NT2/D1 (cell line): ENCODE measurements at regions not wholly inside any gene's neighbourhood (a gene's known extent, or its start where the extent isn't known, plus 50 kb on each side); places are given as distances from the start of the nearest gene placed in this dataset.

Experiments
- SUZ12 ChIP-seq: IDR thresholded peaks from 2 replicates; pipeline ENCODE4 v1.6.1; 2011; ENCODE audit not compliant: insufficient read length, insufficient read depth; ENCODE audit errors: extremely low read depth
- YY1 ChIP-seq: IDR thresholded peaks from 2 replicates; pipeline ENCODE4 v1.6.1; 2011; ENCODE audit not compliant: insufficient read length, insufficient read depth
- ZNF274 ChIP-seq: IDR thresholded peaks from 2 replicates; pipeline ENCODE4 v1.6.1; 2011; ENCODE audit warnings: mild to moderate bottlenecking, low read depth, low read length

GRCh38 chr9:99451112-99451606 lies 229.1 kb downstream of the SEC61B start:
- TF ChIP-seq ZNF274 = no peak
- no peak for TF ChIP-seq YY1
- TF ChIP-seq SUZ12 = no peak
